Gastroesophageal sphincter (tissue), 4 donors: ENCODE measurements at regions not wholly inside any gene's neighbourhood (a gene's known extent, or its start where the extent isn't known, plus 50 kb on each side); places are given as distances from the start of the nearest gene placed in this dataset.

ENCODE experiments used
- ATAC-seq: fragments of 150-250 bp; one replicate; pipeline ENCODE4 v1.9.1; 2016; ENCODE audit warnings: mild to moderate bottlenecking, moderate library complexity
- H3K27ac ChIP-seq, 4 donors: fragments of 200-600 bp; sonication (generic) in 3 of 4; 1 replicate in 3 of 4; 2 replicates in 1 of 4; pipeline ENCODE4 v1.5.1; 2016 to 2019
- H3K27me3 ChIP-seq: fragments of 200-600 bp; sonication (generic); one replicate; pipeline ENCODE4 v1.5.1; 2019
- H3K36me3 ChIP-seq, 2 donors: fragments of 200-600 bp; sonication (generic); one replicate each; pipeline ENCODE4 v1.5.1; 2019; ENCODE audit warnings: control low read depth in 1 of 2
- H3K4me1 ChIP-seq, 3 donors: fragments of 200-600 bp; sonication (generic); 1 replicate in 2 of 3; 2 replicates in 1 of 3; pipeline ENCODE4 v1.5.1; 2016 to 2019; ENCODE audit warnings: control low read depth in 2 of 3
- H3K4me3 ChIP-seq, 2 donors: fragments of 200-600 bp; sonication (generic); one replicate each; pipeline ENCODE4 v1.5.1; 2019; ENCODE audit warnings: mild to moderate bottlenecking in 1 of 2, moderate library complexity in 1 of 2
- H3K9me3 ChIP-seq, 3 donors: fragments of 200-600 bp; sonication (generic); one replicate each; pipeline ENCODE4 v1.5.1; 2017 to 2019; ENCODE audit warnings: control low read depth in 2 of 3
- CTCF ChIP-seq, 4 experiments: fragments of 200-600 bp in 2 of 4; fragments of 450-650 bp in 2 of 4; sonication (generic) in 1 of 4; IDR thresholded peaks; one replicate each; pipeline ENCODE4 v1.5.1; 2017 to 2019; ENCODE audit warnings: antibody characterized with exemption in 4 of 4, mild to moderate bottlenecking in 2 of 4, moderate library complexity in 2 of 4
- EP300 ChIP-seq: sonication (generic); formaldehyde crosslinking; IDR thresholded peaks from one replicate; pipeline ENCODE4 v1.6.1; 2017; ENCODE audit warnings: antibody characterized with exemption, mild to moderate bottlenecking
- POLR2A ChIP-seq, 2 donors: fragments of 450-650 bp; IDR thresholded peaks; one replicate each; pipeline ENCODE4 v1.6.1; 2017; ENCODE audit warnings: antibody characterized with exemption in 2 of 2, mild to moderate bottlenecking in 2 of 2, moderate library complexity in 1 of 2
- POLR2AphosphoS5 ChIP-seq: sonication (generic); formaldehyde crosslinking; IDR thresholded peaks from one replicate; pipeline ENCODE4 v1.6.1; 2017; ENCODE audit warnings: antibody characterized with exemption
- WGBS, 2 donors: methylation state at CpG; one replicate each; pipeline ENCODE4 v1.1.5; 2018; ENCODE audit warnings: low coverage in 1 of 2; 5-methylcytosine and 5-hydroxymethylcytosine counted together

GRCh38 chr1:169025412-169025811 is 81.1 kb upstream of the ATP1B1 start:
- Histone ChIP-seq H3K4me1 (no peaks in the 10 kb centered on the region), H3K27me3 (no peaks in the 10 kb centered on the region), H3K36me3 (no peaks in the 10 kb centered on the region), H3K27ac (no peak overlapping the region), H3K4me3 (no peak overlapping the region), H3K9me3 (no peaks in the 10 kb centered on the region)
- ATAC-seq: no peak
- TF ChIP-seq POLR2AphosphoS5: no peak
- TF ChIP-seq CTCF (IDR thresholded peaks at IDR 0.05): no peak
- no peak for TF ChIP-seq POLR2A (IDR thresholded peaks at IDR 0.05)
- TF ChIP-seq EP300: no peak
- 78 to 100% methylated on average over 1 of the region's 1 CpG for WGBS, 2 donors

GRCh38 chr1:169027607-169028320 is 78.7 kb upstream of the ATP1B1 start:
- TF ChIP-seq POLR2AphosphoS5 (no peak), CTCF (IDR thresholded peaks at IDR 0.05) (no peak), POLR2A (IDR thresholded peaks at IDR 0.05) (no peak), EP300 (no peak)
- H3K4me1 ChIP-seq: no peaks in the 10 kb centered on the region
- 78 to 88% methylated on average over 4 to 8 of the region's 8 CpGs for WGBS, 2 donors
- H3K27me3 ChIP-seq: no peaks in the 10 kb centered on the region
- H3K4me3 ChIP-seq: no peak overlapping the region
- no peak for ATAC-seq
- H3K27ac ChIP-seq: no peak overlapping the region
- no peaks in the 10 kb centered on the region for H3K36me3 ChIP-seq
- no peaks in the 10 kb centered on the region for H3K9me3 ChIP-seq

- TF ChIP-seq EP300: no peak
- 22 to 51% methylated on average over 5 of the region's 5 CpGs for WGBS, 2 donors
- H3K9me3 ChIP-seq: no peaks in the 10 kb centered on the region
- ATAC-seq: no peak
- no peaks in the 10 kb centered on the region for H3K4me1 ChIP-seq
- peak overlapping the region in 1 of 4 donors; percentile 37 for H3K27ac ChIP-seq
- no peak overlapping the region for H3K4me3 ChIP-seq
- H3K27me3 ChIP-seq: no peaks in the 10 kb centered on the region
- no peaks in the 10 kb centered on the region for H3K36me3 ChIP-seq
Measured at GRCh38 chr1:169031566-169032224, 74.8 kb upstream of the ATP1B1 start.

GRCh38 chr1:169041366-169041765 is 65.1 kb upstream of the ATP1B1 start:
- Histone ChIP-seq H3K4me1 (peaks cover 0 to 20% (median 0%) of the 10 kb centered on the region in 3 donors), H3K36me3 (no peaks in the 10 kb centered on the region), H3K4me3 (no peak overlapping the region), H3K9me3 (no peaks in the 10 kb centered on the region), H3K27ac (no peak overlapping the region), H3K27me3 (no peaks in the 10 kb centered on the region)
- TF ChIP-seq POLR2AphosphoS5 (no peak), POLR2A (IDR thresholded peaks at IDR 0.05) (no peak), EP300 (no peak), CTCF (IDR thresholded peaks at IDR 0.05) (no peak)
- ATAC-seq: no peak
- 81 to 86% methylated on average over 3 to 4 of the region's 4 CpGs for WGBS, 2 donors

GRCh38 chr1:169042377-169042776 is 64.1 kb upstream of the ATP1B1 start:
- H3K4me1 ChIP-seq: peaks cover 0 to 20% (median 0%) of the 10 kb centered on the region in 3 donors
- H3K9me3 ChIP-seq: no peaks in the 10 kb centered on the region
- H3K36me3 ChIP-seq: no peaks in the 10 kb centered on the region
- no peak for ATAC-seq
- H3K4me3 ChIP-seq: no peak overlapping the region
- TF ChIP-seq POLR2A (IDR thresholded peaks at IDR 0.05) (no peak), EP300 (no peak), CTCF (IDR thresholded peaks at IDR 0.05) (no peak)
- H3K27ac ChIP-seq: no peak overlapping the region
- no peaks in the 10 kb centered on the region for H3K27me3 ChIP-seq
